ENCODE measurements at regions not wholly inside any gene's neighbourhood (a gene's known extent, or its start where the extent isn't known, plus 50 kb on each side); places are given as distances from the start of the nearest gene placed in this dataset.

DNA sequence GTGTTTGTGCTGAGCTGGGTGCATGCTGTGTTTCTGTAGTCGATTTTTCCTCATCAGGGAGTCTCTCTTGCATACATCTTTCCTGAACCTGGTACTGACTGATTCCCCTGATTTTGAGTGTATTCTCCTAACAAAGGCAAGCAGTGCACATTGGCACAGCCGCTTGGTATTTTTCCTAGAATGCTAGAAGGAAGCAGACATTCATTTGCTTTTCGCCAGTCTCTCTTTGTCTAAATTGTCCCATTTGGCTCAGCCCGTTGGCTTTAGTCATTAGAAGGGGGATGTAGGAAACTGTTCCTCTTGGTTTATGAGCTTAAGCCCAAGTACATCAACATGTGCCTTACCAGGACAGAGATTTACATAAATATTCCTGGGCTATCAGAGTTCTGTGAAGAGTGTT lies 266.1 kb upstream of the TMTC4 start:
- no peak for DNase-seq (ENCODE audit: low spot score)

DNA sequence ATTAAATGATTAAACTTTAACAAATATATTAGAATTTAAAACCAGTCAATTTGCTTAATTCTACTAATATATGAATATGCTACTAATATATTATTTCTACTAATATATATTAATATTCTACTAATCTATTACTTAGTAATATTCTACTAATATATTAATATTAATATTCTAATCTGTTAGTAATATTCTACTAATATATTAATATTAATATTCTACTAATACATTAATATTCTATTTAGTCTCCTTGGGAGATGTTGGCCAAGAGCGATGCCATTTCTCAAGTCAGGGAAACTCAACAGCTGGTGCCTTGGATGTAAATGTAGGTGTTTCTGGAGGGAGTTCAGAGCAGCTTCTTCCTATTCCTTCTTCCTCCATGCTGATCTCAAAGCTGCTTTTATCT lies 259.2 kb upstream of the TMTC4 start:
- no peak for DNase-seq (ENCODE audit: low spot score)

DNA sequence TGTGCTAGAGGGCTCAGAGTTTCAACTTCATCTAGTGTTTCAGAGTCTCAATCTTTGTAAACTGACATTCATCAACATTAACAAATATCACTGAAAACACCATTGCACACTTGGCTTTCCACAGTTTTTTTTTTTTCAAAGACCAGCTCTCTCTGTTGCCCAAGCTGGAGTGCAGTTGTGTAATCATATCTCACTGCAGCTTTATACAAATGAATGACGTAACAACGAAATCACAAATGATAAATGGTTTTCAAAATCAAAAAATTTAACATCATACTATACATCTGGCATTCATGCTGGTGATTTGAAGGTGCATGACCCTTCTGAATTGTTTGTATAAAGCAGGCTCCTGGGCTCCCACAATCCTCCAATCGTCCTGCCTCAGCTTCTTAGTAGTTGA lies 248.0 kb upstream of the TMTC4 start:
- DNase-seq (ENCODE audit: low spot score): no peak

DNA sequence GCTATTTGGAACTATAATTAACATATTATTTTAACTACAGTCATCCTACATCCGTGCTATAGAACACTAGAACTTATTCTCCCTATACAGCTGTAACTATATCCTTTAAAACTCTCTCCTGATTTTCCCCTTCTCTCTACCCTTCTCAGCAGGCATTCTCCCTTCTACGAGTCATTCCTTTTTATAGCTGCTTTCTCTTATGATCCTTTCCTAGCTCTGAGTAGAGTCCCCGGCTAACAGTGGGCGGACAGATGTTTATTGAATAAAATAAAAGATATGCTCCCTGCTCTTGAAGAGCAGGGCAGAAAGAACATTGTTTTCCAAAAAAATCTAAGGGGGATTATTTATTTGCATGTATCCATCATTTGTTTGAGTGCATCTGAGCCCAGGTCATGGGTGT lies 246.5 kb upstream of the TMTC4 start:
- no peak for DNase-seq (ENCODE audit: low spot score)

DNA sequence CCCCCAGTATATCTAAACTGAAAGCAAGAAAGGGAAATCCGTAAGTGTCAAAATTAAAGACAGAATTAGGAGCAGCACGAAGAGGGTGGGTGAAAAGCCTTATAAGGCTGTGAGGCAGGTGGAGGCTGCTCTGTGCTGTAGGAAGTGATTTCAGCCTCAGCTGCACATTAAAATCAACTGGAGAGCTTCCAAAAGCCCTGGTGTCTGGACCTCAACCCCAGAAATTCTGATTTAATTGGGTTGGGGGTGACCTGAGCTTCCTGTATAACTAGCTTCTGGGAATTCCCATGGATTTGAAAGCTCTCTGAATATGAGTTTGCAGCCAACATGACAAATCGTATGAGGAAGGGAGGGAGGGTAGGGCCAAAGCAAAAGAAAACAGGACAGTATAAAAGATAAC lies 242.4 kb upstream of the TMTC4 start:
- no peak for DNase-seq (ENCODE audit: low spot score)

DNA sequence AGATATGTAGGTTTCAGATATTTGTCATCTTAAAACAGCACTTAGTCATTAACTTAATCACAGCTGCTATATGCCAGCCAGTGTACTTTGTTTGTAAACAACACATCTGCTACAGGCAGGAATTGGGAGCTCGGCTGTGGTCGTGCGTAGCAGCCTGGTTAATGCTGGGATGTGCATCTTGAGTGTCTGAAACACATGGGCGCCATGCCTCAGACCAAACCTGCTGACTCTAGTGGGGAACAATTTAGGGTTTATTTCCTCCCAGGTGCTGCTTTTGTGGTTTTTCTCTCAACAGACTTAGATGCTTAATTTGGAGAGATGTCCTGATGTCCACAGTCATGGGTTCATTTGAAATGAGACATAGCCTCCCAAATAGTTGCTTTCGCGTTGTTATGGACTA lies 238.5 kb upstream of the TMTC4 start:
- no peak for DNase-seq (ENCODE audit: low spot score)

DNA sequence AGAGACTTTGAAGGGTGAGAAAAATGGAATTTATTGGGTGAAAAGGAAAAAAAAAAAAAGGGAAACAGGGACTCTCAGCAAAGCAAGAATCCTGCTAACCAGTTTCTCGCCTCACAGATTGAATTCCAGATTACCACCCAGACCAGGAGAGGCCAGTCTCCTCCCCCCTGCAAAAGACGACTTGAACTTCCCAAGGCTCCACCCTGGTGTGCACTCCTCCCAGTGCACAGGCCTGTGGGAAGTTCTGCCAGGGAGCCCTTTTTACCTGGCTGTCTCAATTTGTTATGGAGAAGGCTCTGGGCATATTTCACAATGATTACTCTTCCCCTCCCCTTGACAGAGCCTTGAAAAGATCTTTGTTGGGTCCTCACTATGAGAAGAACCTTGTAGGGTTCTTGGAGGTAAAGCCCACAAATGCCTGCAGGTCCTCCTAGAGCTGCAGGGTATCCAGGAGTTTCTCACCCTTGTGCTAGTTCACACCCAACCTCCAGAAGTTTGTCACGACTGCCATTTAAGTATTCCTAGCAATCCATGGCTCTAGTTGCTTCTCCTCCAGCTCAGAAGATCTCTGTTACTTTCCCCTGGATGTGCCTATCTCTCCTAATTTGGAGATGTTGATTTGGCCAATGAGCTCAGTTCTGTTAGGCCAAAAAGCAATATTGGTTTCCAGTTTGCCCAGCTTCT lies 229.8 kb upstream of the TMTC4 start:
- DNase-seq (ENCODE audit: low spot score): no peak

DNA sequence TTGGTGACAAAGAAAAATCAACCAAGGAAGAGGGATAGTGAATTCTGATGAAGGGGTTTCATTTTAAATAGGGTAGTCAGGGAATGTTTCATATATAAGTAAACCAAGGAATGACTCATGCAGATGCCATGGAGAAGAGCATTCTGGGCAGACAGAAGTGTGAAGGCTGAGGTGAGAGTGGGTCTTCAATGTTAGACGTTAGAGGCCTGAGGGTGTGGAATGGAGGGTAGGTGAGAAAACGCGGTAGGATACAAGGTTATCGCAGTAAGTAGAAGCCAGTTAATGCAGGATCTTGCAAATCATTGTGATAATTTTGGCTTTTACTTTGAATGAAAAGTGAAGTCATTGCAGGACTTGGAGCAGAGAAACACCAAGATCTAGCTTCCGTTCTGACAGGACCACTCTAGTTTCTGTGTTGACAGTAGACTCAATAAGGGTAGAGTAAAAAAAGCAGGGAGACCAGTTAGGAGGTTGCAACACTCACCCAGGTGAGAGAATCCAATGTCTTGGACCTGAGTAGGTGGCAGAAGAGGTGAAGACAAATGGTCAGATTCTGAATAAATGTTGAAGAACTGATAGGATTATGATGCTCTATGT lies 225.2 kb upstream of the TMTC4 start:
- no peak for DNase-seq (ENCODE audit: low spot score)

DNA sequence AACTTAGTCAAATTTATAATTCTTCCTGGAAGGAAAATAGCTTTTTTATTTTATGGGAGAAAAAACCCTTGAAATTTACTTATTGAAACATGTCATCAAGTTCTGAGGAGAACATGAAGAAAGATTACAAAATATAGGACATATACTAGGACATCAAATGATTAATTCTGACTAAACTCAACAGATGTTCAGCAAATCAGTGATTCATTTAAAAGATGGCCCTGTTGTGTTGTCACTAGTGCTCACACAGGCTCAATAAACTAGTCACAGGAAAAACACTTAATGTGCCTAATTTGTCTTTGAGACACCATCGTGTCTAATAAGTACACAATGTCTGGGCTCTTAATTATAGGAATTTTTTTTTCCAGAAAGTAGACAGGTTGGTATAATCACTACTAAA lies 223.8 kb upstream of the TMTC4 start:
- DNase-seq (ENCODE audit: low spot score): no peak

DNA sequence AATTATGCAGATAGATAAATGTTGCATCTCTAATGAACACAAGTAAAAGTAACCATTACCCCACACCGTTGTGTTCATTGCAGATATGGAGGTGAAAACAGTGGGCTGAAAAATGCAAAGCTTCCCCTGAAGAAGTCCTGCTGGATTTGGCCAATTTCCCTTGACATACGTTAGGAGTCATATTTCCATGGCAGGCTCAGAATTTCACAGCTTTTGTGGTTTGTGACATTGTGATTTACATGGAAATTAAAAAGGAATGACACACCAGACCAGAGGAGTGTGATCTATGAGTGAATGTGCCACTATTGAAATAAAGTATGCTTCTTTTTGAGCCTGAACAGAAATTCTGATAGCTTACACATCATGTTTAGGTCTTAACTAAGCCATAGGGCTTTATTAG lies 221.1 kb upstream of the TMTC4 start:
- DNase-seq (ENCODE audit: low spot score): no peak

DNA sequence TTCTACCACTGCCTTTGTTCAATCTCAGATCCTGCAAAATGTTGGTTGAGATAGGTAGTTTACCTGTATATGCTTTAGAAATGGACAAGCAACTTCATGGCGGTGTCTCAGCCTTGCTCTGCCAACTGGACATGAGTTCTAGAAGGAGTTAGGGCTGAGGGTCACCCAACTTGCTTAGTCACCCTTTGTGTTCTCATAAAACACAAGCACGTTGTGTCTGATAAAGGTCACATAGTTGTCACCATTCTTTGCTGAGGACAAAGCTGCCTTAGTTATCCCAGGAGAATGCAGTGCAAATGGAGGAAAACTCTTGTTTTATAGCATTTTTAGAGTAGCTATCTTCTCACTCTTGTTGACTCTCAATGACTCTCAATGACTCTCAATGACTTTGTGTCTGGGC lies 218.4 kb upstream of the TMTC4 start:
- DNase-seq (ENCODE audit: low spot score): no peak

DNA sequence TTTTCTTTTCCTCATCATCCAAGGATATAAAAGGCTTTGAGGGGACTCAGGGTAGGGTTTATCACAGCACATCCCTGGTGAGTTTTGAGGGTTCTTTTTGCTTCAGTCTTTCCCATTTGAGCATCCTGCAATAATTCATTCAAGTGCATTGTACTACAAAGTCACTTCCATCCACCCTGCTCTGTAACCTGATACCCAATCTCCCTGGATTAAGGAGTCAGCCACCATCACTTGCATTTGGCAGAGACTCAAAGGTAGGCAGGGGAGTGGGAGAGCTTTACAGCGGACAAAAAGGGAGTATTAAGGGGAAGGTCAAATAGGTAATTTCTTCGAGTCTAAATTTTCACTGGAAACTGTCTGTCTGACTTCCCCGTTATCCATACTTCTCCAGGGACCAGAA lies 216.1 kb upstream of the TMTC4 start:
- DNase-seq (ENCODE audit: low spot score): no peak

DNA sequence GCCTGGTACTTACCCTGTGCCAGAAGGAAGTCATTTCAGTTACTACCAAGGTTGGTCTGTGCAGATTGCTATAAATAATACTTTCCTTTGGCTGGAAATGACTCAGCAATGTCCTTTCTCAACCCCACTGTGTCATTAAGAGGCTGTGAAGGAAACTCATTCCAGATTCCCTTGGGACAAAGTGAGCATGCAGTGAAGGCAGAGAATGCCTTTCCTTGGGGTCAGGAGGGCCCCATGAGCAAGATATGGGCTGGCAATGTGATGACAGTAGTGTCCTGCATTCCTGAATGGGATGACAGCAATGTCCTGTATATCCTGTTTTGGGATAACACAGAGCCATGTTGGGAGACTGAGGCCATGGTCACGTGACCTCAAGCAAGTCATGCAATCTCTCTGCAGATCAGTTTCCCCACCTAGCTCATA lies 213.1 kb upstream of the TMTC4 start:
- DNase-seq (ENCODE audit: low spot score): no peak

DNA sequence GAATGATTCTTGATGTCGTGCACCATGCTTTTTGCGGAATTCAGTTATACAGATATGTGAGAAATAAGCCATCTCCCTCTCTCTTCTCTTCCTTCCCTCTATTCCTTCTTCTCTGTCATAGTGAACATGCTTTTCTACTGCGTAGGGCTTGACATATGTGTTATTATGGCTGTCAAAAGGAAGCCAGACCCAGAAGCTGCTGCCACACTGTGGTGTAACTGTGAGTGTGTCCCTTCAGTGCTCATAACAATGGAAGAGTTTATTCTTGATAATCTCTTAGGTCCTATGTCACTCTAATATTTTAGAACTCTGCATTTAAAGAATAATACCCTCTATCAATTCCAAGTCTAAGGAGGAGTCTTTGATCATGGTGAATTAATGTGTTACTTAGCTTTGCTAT lies 208.9 kb upstream of the TMTC4 start:
- DNase-seq (ENCODE audit: low spot score): no peak

DNA sequence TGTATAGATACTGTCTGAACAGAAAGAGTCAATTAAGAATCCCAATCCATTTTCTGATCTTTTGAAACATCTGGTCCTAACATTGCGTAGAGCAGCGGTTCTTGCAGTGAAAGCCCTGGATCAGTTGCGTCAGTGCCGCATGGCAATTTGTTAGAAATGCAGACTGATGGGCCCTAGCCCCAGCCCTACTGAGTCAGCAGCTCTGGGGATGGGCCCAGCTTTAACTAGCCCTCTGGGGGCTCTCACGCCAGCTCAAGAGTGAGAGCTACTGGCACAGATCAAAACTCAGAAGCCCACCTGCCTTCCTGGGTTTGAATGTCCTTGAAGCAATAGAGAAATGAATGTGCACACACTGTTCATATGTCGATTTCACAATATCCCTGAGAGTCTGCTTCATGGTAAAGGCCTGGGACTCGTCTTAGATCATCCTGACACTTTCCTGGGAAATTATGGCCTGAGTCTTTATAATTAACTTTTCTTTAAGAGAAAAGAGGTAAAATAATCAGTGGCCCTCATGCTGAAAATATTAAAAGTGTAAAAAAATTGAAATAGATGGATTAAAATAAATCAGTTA lies 206.8 kb upstream of the TMTC4 start:
- DNase-seq (ENCODE audit: low spot score): no peak

DNA sequence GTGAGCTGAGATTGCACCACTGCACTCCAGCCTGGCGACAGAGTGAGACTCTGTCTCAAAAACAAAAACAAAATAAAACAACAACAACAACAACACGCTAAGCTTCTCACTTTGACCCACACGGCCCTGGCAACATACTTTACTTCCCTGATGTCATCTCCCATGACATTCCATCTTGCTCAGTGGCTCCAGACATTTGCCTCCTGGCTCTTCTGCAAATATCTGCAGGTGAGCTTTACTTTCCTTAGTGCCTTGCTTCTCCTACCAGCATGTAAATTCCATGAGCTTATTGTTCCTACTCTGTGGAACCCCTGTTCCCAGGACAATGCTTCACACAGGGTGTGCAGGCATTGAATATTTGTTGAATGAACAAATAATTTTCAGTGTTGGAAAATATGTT lies 205.6 kb upstream of the TMTC4 start:
- no peak for DNase-seq (ENCODE audit: low spot score)

DNA sequence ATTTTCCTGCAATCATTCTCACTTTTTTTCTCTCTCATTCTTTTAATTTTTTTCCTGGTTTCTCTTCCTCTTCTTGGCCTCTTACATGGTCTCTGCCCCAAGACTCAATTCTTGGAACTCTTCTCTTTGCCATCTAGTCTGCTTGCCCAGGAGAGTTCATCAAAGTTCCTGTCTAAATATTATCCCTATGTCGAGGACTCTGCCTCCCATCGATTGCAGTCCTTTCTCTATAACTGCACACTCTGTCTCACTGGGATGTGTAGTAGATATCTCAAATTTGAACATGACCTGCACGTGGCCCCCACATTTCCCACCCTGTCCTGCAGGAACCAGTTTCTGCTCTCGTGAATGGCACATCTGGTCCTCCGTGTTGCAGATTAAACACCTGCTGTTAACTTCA lies 204.7 kb upstream of the TMTC4 start:
- DNase-seq (ENCODE audit: low spot score): no peak

DNA sequence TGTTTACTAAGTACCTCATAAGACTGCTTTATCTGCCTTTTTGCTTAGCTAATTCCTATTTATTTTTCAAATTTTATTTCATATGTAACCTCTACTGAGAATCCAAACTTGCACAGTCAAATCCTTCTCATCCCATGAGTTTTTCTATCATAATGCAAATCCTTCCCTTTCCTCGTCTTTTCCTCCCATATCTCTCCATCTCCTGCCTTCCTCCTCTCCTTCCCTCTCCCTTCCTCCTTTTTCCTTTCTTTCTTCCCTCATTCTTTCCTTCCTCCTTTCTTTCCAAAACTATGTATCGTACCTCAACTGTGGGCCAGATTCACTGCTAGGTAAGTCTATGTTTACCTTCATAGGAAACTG lies 201.4 kb upstream of the TMTC4 start:
- no peak for DNase-seq (ENCODE audit: low spot score)

DNA sequence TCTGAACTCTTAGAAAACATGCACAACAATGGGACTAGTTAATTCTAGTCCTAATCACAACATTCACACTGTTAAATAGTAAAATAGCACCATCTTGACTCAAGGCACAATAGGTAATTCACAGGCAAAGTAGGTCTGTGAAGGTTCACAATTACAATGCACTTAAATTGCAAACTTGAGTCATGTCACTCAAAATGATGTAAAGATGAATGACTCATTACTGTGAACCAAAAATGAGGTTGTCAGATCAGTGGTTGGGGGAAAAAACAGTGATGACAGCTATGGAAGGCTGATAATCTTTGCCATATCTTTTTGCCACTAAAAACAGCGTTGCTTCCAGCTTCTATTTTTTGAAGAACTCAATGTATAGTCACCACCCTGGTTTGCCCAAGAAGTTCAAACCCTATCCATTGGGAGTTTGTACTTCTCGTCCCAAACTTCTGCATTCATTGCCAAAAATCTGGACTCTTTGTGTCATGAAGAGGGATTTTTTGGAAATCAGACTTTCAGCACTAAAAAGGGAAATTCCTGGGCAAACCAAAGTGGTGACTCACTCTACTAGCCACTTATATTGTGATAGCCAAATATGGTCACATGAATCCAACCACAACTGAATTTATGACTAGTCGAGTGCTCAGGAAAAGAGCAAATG lies 200.9 kb upstream of the TMTC4 start:
- DNase-seq (ENCODE audit: low spot score): peak; percentile 23

DNA sequence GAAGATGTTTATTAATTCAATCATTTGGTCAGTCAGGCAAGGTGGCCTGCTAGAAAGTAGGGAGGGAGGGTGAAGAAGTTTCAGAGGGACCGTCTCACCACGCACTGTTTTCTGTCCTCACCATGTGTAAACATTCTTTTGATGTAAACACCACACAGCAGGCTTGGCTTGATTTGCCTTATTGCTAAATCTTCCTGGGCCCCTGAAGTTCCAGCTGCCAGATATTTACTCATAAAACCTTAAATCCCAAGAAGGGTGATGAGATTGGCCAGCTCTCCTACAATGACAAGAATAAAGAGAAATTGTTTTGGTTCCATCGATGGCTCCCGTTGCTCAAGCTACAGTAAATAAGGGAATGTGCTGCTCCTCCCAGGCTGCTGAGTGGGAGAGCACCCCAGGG lies 198.2 kb upstream of the TMTC4 start:
- DNase-seq (ENCODE audit: low spot score): no peak

DNA sequence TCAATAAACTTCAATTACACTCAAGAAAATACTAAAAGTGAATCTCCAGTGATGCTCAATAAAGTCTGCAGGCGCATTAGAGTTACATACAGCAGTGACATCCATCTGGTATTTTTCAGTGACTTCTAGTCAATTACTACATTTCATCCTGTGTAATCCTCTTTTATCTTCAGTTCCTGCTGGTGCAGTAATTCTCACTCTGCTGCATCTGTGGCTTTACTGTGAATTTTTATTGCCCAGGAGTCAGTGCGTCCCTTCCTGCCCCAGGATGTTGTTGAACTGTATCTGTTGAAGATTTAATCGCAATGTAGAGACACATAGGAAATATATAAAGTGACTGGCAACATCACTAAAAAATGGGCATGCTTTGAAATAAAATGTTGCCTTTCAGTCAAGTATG lies 196.3 kb upstream of the TMTC4 start:
- no peak for DNase-seq (ENCODE audit: low spot score)

DNA sequence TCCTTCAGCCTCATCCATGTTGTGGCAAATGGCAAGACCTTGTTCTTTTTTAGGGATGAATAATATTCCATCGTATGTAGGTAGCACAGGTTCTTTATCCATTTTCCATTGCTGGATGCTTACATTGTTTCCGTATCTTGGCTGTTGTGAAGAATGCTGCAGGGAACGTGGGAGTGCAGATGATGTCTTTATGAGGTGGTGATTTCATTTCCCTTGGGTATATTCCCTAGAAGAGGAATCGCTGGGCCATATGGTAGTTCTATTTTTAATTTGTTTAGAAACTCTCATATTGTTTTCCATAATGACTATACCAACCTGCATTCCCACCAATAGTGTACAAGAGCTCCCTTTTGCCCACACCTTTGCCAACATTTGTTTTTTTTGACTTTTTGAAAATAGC lies 186.3 kb upstream of the TMTC4 start:
- no peak for DNase-seq (ENCODE audit: low spot score)

DNA sequence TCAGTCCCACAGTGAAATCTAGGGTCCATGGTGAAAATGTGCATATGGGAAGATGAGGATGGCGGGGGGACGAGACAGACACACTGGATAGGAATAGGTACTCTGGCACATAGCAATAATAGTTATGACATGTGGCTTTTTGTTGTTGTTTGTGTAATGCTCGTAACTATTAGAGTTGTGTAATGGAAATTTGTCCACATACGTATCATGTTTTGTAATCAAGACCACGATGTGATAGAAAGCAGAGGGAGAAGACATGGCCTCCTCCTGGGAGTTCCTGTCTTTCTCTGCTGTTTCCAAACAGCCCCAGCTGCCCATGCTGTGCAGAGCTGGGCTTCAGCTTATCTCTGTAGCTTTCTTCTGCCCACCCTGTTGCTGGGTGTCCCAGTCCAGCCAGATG lies 185.3 kb upstream of the TMTC4 start:
- DNase-seq (ENCODE audit: low spot score): no peak

DNA sequence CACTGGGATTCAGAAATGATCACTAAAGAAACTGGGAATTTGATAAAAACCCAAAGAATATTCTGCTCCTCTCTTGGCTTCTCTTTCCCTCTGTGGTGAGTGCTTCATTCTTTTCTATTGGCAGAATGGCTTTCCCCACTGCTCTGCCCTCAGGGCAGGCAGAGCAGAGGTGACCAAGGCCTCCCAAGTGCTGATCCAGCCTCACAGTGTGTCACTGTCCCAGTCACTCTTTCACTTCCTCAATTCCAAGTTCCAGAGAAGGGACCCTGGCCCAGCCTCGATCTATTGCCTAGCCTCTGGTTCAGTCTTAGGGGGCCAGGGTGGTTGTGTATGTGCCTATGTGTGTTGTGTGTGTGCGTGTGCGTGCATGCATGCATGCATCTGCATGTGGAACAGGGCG lies 180.6 kb upstream of the TMTC4 start:
- no peak for DNase-seq (ENCODE audit: low spot score)
